ENCODE measurements at regions not wholly inside any gene's neighbourhood (a gene's known extent, or its start where the extent isn't known, plus 50 kb on each side); places are given as distances from the start of the nearest gene placed in this dataset.

GRCh38 chr14:106203438-106203837 lies 677.1 kb downstream of the TMEM121 start:
- no peak for TF ChIP-seq POLR2AphosphoS5 (IDR thresholded peaks at IDR 0.05)
- no peak for TF ChIP-seq POLR2A (IDR thresholded peaks at IDR 0.05)
- TF ChIP-seq CTCF (IDR thresholded peaks at IDR 0.05): no peak
